Stomach smooth muscle (tissue), 2 donors: ENCODE measurements at regions not wholly inside any gene's neighbourhood (a gene's known extent, or its start where the extent isn't known, plus 50 kb on each side); places are given as distances from the start of the nearest gene placed in this dataset.

ENCODE experiments used
- H3K27ac ChIP-seq: one replicate; pipeline ENCODE4 v1.7.0; 2013; ENCODE audit warnings: mild to moderate bottlenecking, low read length, inconsistent platforms
- H3K27me3 ChIP-seq, 2 donors: one replicate each; pipeline ENCODE4 v1.7.0; 2013; ENCODE audit warnings: low read length in 2 of 2; ENCODE audit not compliant: insufficient read depth in 2 of 2, control insufficient read depth in 1 of 2
- H3K36me3 ChIP-seq, 2 donors: one replicate each; pipeline ENCODE4 v1.7.0; 2013; ENCODE audit warnings: low read length in 2 of 2; ENCODE audit not compliant: control insufficient read depth in 2 of 2, insufficient read depth in 2 of 2
- H3K4me1 ChIP-seq: one replicate; pipeline ENCODE4 v1.7.0; 2013; ENCODE audit warnings: low read length; ENCODE audit not compliant: control insufficient read depth, insufficient read depth
- H3K4me3 ChIP-seq, 2 donors: one replicate each; pipeline ENCODE4 v1.7.0; 2013; ENCODE audit warnings: low read length in 2 of 2
- H3K9ac ChIP-seq, 2 donors: one replicate each; pipeline ENCODE4 v1.7.0; 2013; ENCODE audit warnings: low read length in 2 of 2, mild to moderate bottlenecking in 1 of 2
- H3K9me3 ChIP-seq, 2 donors: one replicate each; pipeline ENCODE4 v1.7.0; 2013; ENCODE audit warnings: low read length in 2 of 2; ENCODE audit not compliant: control insufficient read depth in 2 of 2
- donor health status: healthy.
- donor health status: Pancreatic carcinoma.

DNA sequence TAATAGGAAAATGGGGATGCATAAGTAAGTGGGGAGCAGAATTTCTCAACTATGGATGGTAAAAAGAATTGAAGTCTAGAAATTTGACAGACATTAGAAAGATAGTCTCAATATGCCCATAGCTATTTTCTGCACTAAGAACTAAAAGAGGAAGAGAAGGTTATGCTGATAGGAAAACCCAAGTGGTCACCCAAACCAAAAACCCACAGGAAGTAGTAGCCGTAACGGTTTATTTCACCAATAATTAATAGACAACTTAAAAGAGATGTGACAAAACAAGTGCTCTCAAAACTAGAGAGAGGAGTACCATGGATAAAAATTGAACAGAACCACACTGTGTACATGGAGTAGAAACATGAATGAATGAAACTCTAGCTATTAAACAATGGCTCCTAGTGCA lies 295.4 kb downstream of the FSCB start:
- H3K4me3 ChIP-seq = no peak overlapping the region
- no peak overlapping the region for H3K27ac ChIP-seq
- no peaks in the 10 kb centered on the region for H3K4me1 ChIP-seq
- no peaks in the 10 kb centered on the region for H3K9me3 ChIP-seq
- no peak overlapping the region for H3K9ac ChIP-seq
- no peaks in the 10 kb centered on the region for H3K36me3 ChIP-seq
- no peaks in the 10 kb centered on the region for H3K27me3 ChIP-seq

GRCh38 chr14:44204061-44204835 lies 302.8 kb downstream of the FSCB start:
- Histone ChIP-seq H3K4me1 (no peaks in the 10 kb centered on the region), H3K4me3 (no peak overlapping the region), H3K27me3 (no peaks in the 10 kb centered on the region), H3K36me3 (no peaks in the 10 kb centered on the region), H3K9me3 (no peaks in the 10 kb centered on the region), H3K27ac (no peak overlapping the region), H3K9ac (no peak overlapping the region)

GRCh38 chr14:44180975-44181374 lies 326.1 kb downstream of the FSCB start:
- Histone ChIP-seq H3K36me3 (no peaks in the 10 kb centered on the region), H3K4me1 (no peaks in the 10 kb centered on the region), H3K9ac (no peak overlapping the region), H3K27ac (no peak overlapping the region), H3K27me3 (no peaks in the 10 kb centered on the region), H3K4me3 (no peak overlapping the region), H3K9me3 (no peaks in the 10 kb centered on the region)

GRCh38 chr14:44170556-44170955 lies 336.5 kb downstream of the FSCB start:
- Histone ChIP-seq H3K27ac (no peak overlapping the region), H3K9ac (no peak overlapping the region)

GRCh38 chr14:44170101-44170500 lies 337.0 kb downstream of the FSCB start:
- H3K9ac ChIP-seq = no peak overlapping the region
- H3K4me3 ChIP-seq = no peak overlapping the region
- no peak overlapping the region for H3K27ac ChIP-seq
- no peaks in the 10 kb centered on the region for H3K9me3 ChIP-seq
- no peaks in the 10 kb centered on the region for H3K27me3 ChIP-seq
- no peaks in the 10 kb centered on the region for H3K36me3 ChIP-seq
- no peaks in the 10 kb centered on the region for H3K4me1 ChIP-seq

More at GRCh38 chr14:44170556-44170955, 336.5 kb downstream of the FSCB start:
- H3K36me3 ChIP-seq = no peaks in the 10 kb centered on the region
- H3K4me3 ChIP-seq = no peak overlapping the region
- no peaks in the 10 kb centered on the region for H3K4me1 ChIP-seq
- H3K27me3 ChIP-seq = no peaks in the 10 kb centered on the region
- H3K9me3 ChIP-seq = no peaks in the 10 kb centered on the region

GRCh38 chr14:44168566-44168965 lies 338.5 kb downstream of the FSCB start:
- no peaks in the 10 kb centered on the region for H3K36me3 ChIP-seq
- no peak overlapping the region for H3K27ac ChIP-seq
- no peaks in the 10 kb centered on the region for H3K27me3 ChIP-seq
- H3K4me1 ChIP-seq = no peaks in the 10 kb centered on the region
- no peak overlapping the region for H3K9ac ChIP-seq
- no peak overlapping the region for H3K4me3 ChIP-seq
- H3K9me3 ChIP-seq = no peaks in the 10 kb centered on the region

DNA sequence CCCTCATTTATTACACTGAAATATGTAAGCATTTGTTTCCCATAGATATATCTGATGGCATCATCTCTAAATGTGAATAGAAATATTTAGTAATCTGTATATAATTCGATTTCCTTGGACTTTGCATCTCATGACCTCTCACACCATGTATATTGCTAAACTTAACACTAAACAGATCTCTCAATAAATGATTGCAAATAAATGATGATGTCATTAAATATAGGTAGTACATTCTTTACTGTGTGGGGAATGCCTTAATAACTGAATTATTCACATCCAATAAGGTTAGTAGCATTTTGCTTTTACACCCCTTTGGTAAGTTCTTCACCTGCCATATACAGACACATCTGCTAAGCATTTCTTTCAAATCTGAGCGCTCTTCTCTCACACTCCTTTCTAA lies 340.5 kb downstream of the FSCB start:
- Histone ChIP-seq H3K4me3 (no peak overlapping the region), H3K36me3 (no peaks in the 10 kb centered on the region), H3K27ac (no peak overlapping the region), H3K9me3 (no peaks in the 10 kb centered on the region), H3K9ac (no peak overlapping the region), H3K27me3 (no peaks in the 10 kb centered on the region), H3K4me1 (no peaks in the 10 kb centered on the region)

DNA sequence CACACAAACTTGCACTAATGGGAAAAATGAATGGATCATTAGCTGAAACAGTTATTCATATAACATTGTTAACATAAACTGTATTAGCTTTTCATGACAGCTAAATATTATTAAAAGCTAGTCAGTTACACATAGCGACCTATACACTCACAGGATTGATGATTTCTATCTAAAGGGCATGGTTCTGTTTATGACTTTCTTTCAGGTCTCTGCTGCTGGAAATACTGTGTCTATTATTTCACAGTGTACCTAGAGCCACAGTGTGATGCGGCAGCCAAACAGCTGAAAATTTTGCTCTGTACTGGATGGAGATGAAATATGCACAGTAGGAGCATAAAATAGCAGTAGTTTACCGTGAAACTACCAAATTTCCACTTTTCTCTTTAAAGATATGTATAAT lies 341.1 kb downstream of the FSCB start:
- H3K9ac ChIP-seq = no peak overlapping the region
- H3K4me1 ChIP-seq = no peaks in the 10 kb centered on the region
- no peaks in the 10 kb centered on the region for H3K9me3 ChIP-seq

GRCh38 chr14:44165286-44165685 lies 341.8 kb downstream of the FSCB start:
- H3K27ac ChIP-seq = no peak overlapping the region
- no peaks in the 10 kb centered on the region for H3K27me3 ChIP-seq
- H3K4me1 ChIP-seq = no peaks in the 10 kb centered on the region
- H3K9ac ChIP-seq = no peak overlapping the region
- H3K36me3 ChIP-seq = no peaks in the 10 kb centered on the region
- H3K9me3 ChIP-seq = no peaks in the 10 kb centered on the region
- no peak overlapping the region for H3K4me3 ChIP-seq

More for the DNA sequence above, 341.1 kb downstream of the FSCB start:
- no peaks in the 10 kb centered on the region for H3K36me3 ChIP-seq
- no peaks in the 10 kb centered on the region for H3K27me3 ChIP-seq
- no peak overlapping the region for H3K4me3 ChIP-seq
- no peak overlapping the region for H3K27ac ChIP-seq

DNA sequence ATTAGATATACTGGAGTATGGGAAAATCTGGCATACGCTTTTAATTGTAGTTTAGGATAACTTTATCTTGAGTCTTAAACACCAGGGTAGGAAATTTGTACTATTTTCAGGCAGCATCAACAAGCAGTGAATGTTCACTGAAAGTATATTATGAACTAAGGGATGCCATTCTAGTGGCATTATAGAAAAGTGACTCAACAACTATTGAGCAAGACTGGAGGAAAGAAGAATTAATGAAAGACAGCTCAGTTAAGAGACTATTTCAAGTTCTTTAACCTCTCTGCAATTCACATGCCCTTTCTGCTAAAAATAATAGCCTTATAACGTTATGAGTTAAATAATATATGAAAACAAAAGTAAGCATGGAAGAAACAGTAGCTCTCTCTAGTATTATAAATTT lies 343.1 kb downstream of the FSCB start:
- no peak overlapping the region for H3K9ac ChIP-seq
- H3K36me3 ChIP-seq = no peaks in the 10 kb centered on the region
- H3K4me3 ChIP-seq = no peak overlapping the region
- H3K9me3 ChIP-seq = no peaks in the 10 kb centered on the region
- no peaks in the 10 kb centered on the region for H3K27me3 ChIP-seq
- H3K27ac ChIP-seq = no peak overlapping the region
- no peaks in the 10 kb centered on the region for H3K4me1 ChIP-seq

GRCh38 chr14:44162197-44162596 lies 344.9 kb downstream of the FSCB start:
- no peak overlapping the region for H3K9ac ChIP-seq
- H3K36me3 ChIP-seq = no peaks in the 10 kb centered on the region
- H3K9me3 ChIP-seq = no peaks in the 10 kb centered on the region
- H3K27ac ChIP-seq = no peak overlapping the region
- H3K4me3 ChIP-seq = no peak overlapping the region
- no peaks in the 10 kb centered on the region for H3K4me1 ChIP-seq
- H3K27me3 ChIP-seq = no peaks in the 10 kb centered on the region
